ENCODE measurements at regions not wholly inside any gene's neighbourhood (a gene's known extent, or its start where the extent isn't known, plus 50 kb on each side); places are given as distances from the start of the nearest gene placed in this dataset.
A peak's percentile ranks its signal among the peaks of the same experiment; 100 is the strongest.

- POLR2A ChIA-PET = no interaction called here
- H3K4me1 ChIP-seq (ENCODE audit: control insufficient read depth, extremely low read depth, insufficient read depth, low read length) = no peaks in the 10 kb centered on the region
- intact Hi-C loops (cut with micrococcal nuclease) (no loop called here), dilution Hi-C loops (cut with MboI; ENCODE audit: extremely low pct_ligation_motif_present, low sequenced_read_pairs) (no loop called here)
- H3K9ac ChIP-seq (replicated peaks; ENCODE audit: extremely low read depth, insufficient read depth, low read length) = no peak overlapping the region
- DNase-seq (ENCODE audit: low read depth, low spot score) = no peak
- no peak overlapping the region for H3K4me3 ChIP-seq (replicated peaks in 1 of 3; ENCODE audit: insufficient read depth in 1 of 3, low read depth in 1 of 3, low read length in 3 of 3)
- H3K27me3 ChIP-seq (ENCODE audit: control insufficient read depth in 2 of 2, insufficient read depth in 2 of 2, low read length in 2 of 2) = no peaks in the 10 kb centered on the region
- H4K20me1 ChIP-seq (replicated peaks; ENCODE audit: control insufficient read depth, extremely low read depth, insufficient read depth, low read length) = no peaks in the 10 kb centered on the region
- H3K4me2 ChIP-seq (ENCODE audit: insufficient read depth, low read length) = no peak overlapping the region
- no peak overlapping the region for H2AFZ ChIP-seq (ENCODE audit: low read depth, low read length)
- no TSS peak for BruUV-seq (replicated peaks)
- CTCF ChIA-PET = interaction anchor here (1.2 kb wide), 1 partner anchor 16 kb away, joined by 3 read pairs; no protein-coding TSS in a partner anchor
- no peak for FAIRE-seq
- H3K79me2 ChIP-seq (ENCODE audit: control insufficient read depth, insufficient read depth, low read length) = no peaks in the 10 kb centered on the region
- H3K9me1 ChIP-seq (replicated peaks; ENCODE audit: control insufficient read depth, extremely low read depth, insufficient read depth, low read length) = no peaks in the 10 kb centered on the region
- TF ChIP-seq GATA2 (IDR thresholded peaks at IDR 0.05; ENCODE audit: insufficient read depth, insufficient read length, low read depth, low read length) = peak; percentile 36
- TF ChIP-seq CTCF (IDR thresholded peaks at IDR 0.05; ENCODE audit: extremely low read depth in 1 of 2, insufficient read depth in 1 of 2, low read depth in 1 of 2, low read length in 2 of 2) = no peak
- TF ChIP-seq FOS (IDR thresholded peaks at IDR 0.05; ENCODE audit: borderline replicate concordance, insufficient read depth, low read length) = peak; percentile 21
- no peaks in the 10 kb centered on the region for H3K9me3 ChIP-seq (replicated peaks; ENCODE audit: control insufficient read depth, insufficient read depth, low read length)
- H3K36me3 ChIP-seq (ENCODE audit: control insufficient read depth in 2 of 2, extremely low read depth in 1 of 2, insufficient read depth in 2 of 2, low read length in 2 of 2) = no peaks in the 10 kb centered on the region
- no peak overlapping the region for H3K27ac ChIP-seq (ENCODE audit: insufficient read depth, low read depth, low read length)
Measured at GRCh38 chr7:123352973-123353372, 153.2 kb upstream of the SLC13A1 start.

All from endothelial cell of umbilical vein (primary cell).